HG02610 (cell line): ENCODE measurements at regions not wholly inside any gene's neighbourhood (a gene's known extent, or its start where the extent isn't known, plus 50 kb on each side); places are given as distances from the start of the nearest gene placed in this dataset.

Source experiments
- ATAC-seq: cut with Tn5 transposase; IDR thresholded peaks from one replicate; pipeline ENCODE4 v1.9.1; 2021; ENCODE audit warnings: mild to moderate bottlenecking, moderate library complexity; ENCODE audit not compliant: unreplicated experiment

DNA sequence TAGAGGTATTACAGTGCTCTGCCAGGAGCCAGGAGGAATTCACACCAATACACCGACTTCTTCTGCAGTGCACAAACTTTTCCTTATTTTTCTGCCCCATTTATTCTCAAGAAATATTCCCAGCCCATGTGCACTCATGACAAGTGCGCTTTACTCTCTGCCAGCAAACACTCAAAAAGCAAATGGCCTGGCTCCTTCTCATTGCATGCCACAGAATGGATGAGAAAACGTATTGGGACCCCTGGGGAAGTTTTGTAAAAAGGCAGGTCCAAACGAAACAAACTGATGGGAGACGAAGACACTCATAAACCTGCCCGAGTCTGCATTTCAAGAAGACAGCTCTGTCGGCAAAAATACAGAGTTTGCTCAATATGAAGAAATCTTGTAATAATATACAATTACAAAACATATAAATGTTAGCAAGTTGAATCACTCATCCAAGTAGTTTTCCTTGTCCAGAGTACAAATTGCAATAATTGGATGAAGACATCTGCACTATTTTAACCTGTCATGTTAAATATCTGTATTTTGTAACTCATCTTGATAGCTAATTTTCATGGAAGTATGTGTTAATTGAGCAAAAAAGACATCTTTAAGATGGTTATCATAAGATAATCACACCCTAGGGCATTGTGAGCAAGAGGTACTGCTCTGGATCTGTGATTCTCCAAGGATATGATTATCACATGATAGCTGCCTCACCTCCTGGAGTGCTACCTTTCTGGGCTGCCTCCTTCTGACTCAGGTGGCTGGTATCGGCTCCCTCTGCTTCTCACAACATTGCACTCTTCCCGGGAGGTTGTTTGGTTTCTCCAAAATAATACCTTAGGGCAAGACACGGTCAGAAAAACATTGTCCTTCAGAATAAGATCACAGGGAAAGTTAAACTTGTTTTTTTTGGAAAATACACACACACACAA, 260.8 kb upstream of the G2E3 start:
- ATAC-seq, result no peak

DNA sequence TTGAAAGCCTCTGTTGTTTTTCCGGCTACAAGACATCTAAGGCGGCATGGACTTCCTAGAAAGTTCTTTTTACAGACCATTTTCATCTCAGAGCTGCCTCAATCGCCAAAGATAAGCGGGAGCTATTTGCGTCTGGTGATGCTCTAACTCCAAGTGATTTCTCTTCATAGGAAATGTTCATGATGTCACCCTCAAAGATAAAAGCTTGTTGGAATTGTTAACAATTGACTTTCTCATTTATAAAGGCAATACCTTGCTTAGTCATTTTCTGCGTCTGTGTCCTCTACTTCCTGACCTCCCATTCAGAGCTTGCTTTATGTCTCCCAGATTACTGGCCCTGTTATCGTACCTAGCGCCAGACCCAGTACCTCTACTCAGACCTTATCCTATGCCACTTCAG, 259.0 kb upstream of the G2E3 start:
- ATAC-seq, result no peak

DNA sequence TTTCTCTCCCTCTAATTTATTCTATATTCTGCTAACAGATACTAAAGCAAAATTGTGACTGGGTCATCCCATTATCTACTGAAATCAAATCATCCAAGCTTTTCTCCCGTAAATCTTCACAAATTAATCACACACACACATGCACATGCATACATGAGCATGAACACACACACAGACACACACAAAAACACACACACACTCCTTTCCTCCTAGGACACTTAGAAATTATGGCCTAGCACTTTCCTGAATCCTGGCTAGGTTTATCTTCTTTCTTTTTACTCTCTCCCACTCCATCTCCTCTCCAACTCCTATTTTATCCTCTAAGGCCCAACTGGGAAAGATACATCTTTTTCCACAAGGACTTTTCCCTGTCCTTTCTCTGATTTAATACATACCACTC, 255.6 kb upstream of the G2E3 start:
- no peak for ATAC-seq

DNA sequence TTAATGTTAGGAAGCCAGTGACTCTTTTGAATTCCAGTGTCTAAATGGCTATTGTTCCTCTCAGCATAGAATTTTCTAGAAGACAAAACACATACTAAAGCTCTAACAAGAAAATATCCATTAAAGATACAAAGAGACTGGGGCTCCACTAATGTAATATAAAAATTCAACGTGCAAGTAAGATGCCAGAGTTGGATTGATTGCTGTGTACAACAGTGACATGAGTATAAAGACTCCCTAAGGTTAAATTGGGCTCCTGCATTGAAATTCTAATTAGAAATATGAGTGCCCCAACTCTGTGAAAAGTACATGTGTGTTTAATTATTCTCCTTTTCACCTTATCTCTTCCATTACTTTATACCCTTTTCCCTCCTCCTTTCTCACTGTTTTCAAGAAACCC, 253.6 kb upstream of the G2E3 start:
- ATAC-seq, result no peak

DNA sequence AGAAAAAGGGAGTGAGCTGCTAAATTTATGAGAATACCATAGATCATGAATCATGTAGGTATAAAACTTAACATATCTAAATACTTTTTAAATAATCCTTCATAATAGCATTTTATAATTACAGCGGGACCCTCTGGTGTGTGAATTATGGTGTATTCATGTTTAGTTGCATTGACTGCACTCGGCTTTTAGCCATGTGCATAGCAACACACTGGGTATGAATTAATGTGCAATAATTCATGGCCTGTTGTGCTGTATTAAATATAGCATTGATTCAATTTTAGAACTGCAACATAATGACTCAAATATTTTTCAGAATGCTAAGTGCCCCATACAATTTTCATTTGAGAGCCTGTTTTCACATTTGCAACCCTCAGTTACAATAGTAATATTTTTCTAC, 249.6 kb upstream of the G2E3 start:
- no peak for ATAC-seq

DNA sequence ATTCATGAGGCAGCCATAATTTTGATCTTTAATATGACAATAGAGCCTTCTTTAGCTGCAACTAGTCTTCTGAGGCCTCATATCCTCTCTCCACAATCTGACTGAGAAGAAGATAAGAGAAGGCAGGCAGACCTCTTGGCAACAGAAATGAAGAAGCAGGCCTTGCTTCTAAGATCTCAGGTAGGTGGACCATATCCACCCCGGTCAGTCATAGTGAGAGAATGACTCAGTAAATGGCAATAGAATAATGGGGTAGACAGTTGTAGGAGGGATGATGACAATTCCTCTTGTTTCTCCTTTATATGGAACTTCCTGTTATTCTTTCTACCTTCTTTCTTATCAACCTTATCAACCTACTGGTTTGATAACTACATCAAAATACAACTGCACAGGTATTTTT, 246.7 kb upstream of the G2E3 start:
- ATAC-seq, result peak; percentile 93

DNA sequence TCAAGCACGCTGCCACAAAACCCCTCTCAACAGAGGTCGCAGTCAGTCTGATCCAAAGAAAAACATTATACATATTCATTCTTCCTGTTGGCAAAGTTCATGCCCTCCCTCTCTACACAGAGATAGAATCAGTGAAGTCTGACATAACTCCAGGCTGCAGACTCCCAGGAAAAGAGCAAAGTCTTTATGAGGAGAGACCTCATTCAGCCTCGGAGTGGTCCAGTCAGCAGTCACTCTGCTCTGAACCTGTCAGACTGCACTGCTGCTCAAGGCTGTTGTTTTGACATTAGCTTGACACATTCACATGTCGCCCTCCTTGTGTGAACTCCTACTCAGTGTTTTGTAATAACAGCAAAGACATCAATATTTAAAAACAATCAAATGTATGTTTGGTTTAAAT, 241.2 kb upstream of the G2E3 start:
- no peak for ATAC-seq

DNA sequence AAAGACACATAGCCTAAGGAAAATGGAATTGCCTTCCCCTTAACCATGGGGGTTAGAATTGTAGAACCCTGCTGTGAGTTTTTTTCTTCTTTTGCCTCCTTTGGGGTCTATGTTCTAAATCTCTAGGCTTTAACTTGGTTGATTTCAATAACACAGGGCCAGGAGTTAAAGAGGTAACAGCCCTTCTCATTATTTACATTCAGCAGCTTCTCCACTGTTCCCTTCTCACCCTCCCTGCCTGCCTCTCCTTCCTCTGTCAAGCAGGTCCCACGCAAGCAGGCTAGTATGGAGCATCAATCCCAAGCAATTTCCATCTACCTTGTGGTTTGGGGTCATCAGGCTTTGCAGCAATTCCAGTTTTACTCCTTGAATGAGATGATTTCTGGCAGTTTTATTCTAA, 236.1 kb upstream of the G2E3 start:
- no peak for ATAC-seq

DNA sequence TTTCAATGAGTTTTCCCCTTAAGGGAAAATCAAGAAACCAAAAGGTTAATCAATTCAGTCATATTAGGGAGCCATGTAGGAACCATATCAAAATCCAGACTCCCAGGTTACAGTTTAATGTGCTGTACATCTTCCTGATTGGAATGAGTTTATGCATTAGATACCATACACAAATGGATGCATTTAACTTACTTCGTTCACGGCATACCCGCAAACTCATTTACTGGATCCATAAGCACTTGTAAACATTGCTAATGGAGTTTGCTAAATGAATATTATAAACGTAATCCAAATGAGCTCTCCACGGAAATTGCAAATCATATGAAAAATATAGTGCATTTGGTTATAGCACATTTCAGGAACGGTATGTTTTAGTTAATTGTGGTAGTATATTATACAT, 228.9 kb upstream of the G2E3 start:
- no peak for ATAC-seq

DNA sequence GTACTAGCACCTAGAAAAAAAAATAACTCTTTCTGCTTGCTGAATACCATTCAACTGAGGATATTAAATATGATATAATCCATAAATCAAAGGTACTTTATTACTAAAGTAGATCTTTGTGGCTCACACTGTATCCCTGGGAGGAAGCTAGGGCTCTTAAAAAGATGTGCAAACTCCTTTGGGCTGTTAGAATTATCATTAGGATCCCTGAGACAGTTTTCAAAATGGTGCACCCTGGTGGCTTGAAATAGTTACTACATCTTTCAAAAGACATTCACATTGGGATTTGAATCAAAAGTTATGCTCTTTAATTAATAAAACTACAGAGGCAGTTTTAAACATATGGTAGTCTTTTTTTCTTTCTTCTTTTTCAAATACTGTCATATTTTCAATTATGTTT, 228.5 kb upstream of the G2E3 start:
- no peak for ATAC-seq

DNA sequence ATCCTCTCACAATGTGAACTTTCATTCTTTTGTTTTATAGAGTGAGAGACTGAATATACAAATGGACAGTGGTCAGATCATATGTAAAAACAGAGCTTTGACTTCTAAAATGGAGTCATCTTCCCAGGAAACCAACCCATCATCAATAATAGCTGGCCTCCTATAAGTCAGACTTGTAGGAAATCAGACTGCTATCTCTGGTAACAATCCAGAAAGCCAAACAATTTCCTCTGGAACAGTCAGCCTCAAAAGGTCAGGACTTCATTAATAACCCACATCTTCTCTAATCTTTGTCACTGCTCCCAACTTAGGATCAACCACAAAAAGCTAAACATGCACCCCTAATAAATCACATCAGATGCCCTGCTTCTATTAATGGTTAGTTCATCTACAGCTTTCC, 227.9 kb upstream of the G2E3 start:
- no peak for ATAC-seq

DNA sequence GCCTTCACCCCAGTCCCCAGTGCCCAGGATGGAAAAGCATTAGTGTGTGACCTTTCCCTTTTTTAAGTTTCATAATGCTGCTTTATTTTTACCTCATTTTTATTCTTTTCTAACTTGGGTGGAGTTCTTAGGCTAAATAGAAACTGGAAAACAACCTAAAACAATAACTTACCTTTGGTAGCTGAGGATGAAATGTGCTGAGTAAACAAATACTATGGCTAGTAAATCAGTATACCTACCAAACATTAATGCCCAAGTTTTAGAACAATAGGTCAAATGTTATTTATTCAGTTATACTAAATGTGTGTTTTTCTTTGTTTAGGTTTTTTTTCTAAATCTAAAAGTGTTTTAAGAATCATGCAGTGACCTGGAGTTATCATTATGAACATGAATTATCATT, 226.6 kb upstream of the G2E3 start:
- ATAC-seq, result no peak

DNA sequence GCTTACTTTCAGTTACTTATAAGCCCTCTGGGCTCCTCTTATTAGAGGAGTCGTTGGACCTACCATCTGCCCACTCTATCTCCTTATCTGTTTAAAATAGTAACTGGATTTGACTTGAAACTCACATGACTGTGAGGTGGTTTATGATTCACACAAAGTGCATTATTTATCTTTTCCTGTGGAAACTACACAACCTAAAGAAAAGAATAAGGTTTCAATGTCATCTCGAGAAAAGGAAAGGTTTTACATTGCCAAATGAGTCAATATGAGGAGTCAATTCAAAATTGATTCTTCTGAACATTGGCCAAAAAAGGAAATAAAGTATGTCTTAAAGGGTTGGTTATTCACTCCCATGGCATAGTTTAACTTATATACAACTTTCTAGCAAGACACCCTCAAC, 225.0 kb upstream of the G2E3 start:
- peak; percentile 57 for ATAC-seq

DNA sequence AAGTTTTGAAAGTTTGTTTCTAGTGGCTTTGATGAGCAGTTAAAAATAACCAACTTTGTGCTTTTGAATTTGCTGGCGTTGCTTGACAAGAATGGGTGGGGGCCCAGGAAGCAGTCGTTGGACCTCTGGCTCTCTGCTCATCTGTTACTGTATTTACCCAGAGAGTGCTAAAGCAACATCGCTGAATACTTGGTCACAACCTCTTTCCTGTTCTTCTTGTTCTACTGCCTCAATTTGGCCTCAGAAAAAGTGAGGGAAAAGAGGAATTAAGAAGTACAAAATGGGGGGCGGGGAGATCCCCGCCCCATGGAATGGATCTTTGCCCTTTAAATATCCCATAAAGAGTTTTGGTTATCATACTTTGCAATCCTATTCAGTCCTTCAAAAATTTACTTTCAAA, 221.5 kb upstream of the G2E3 start:
- ATAC-seq, result no peak

DNA sequence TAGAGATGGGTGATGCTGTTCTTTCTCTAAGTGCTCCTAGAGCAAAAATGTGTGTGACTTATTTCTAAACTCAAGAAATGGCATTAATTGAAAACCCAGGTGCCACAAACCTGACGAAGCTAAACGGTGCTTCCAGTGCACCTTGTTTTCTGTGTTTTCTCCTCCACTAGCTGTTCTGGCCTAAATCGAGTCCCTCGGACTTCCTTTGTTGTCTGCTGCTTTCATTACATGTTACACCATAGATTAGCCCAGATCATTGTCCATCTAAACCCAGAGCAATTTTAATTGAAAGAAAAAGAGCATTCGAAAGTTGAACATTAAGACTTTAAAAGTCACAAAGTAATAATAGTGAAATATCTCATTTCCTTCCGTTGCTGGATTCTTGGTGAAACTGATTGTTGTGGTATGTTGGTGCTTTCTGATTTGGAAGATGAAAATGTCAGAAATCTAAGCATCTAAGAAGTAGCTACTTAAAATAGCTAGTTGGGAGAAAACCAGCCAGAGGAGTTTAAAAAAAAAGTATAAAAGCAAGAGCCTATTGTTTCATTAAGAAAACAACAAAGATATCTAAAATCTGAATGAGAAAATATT, 219.6 kb upstream of the G2E3 start:
- no peak for ATAC-seq

DNA sequence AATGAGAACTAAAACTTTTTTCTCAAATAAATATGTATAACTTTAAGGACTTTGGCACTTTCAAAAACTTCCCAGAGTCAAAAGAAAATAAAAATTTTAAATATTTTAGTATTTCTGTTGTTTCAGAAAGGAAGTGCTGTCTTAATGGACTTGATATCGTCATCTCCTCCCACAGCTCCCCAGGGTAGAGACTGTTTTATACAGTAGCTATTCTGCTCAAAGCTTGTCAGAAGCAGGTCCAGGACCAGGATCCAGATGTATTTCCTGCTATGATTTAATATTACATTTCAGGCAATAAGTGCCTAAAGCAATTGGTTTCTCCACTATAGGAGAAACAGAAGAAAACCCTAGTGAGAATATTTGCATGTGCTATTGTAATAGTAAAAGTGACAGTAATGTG, 218.5 kb upstream of the G2E3 start:
- ATAC-seq, result no peak

DNA sequence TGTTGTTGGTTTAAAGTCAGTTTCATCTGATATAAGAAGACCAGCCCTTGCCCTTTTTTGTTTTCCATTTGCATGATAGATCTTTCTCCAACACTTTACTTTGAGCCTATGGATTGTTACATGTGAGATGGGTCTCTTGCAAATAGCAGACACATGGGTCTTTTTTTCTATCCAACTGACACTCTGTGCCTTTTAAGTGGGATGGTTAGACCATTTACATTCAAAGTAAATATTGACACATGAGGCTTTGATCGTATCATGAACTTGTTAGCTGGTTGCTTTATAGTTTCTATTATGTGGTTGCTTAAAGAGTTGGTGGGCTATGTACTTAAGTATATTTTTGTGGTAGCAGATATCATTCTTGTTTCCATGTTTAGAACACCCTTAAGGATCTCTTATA, 213.4 kb upstream of the G2E3 start:
- no peak for ATAC-seq

DNA sequence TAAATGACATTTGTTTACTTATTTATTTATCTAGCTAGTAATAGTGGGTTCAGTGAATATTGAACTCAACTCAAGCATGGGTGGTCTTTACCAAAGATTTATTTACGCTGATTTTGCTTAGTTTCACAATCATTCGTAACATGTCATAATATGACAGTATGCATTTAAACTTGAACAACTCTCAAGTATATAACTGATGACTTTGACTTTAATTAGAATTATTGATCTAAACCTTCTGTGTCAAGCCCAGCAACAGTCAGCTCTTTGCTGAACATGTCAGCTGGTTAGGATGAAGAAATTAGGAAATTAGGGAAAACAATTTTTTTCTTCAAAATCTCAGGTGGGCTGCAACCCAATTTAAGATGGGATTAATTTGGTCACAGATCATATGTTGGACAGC, 210.5 kb upstream of the G2E3 start:
- no peak for ATAC-seq

DNA sequence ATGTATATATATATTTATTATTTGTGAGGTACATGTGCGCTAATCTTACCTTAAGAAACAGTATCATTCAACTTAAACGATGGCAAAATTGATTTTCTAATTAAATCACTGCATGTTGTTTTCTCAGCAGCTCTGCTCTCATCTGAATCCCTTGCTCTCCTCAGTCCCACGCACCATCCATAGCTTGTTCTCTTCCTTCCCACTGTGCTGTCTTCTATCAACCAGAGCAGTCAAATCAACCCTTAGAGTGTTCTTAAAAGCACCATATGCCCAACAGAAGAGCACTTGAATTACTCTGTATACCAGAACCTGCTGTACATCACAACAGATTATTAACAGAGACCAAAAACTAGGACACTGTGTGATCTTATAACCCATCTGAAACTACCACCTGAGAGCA, 209.4 kb upstream of the G2E3 start:
- no peak for ATAC-seq

DNA sequence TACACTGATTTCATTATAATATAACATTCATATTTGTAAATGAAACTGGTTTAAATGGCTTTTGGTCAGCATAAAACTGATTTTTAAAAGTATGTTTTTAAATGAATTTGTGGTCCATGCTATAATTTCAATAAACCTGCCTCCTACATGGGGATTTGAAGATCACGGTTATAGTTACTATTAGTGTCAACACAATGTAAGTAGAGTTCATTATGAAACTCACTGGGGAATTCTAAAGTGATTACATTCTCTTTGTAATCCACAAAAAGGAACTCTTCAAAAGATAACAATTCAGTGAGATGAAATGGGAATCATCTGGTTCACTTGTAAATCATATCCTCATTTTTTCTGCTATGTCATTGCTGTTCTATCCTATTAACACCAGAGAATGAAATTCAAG, 204.5 kb upstream of the G2E3 start:
- ATAC-seq, result peak; percentile 39

DNA sequence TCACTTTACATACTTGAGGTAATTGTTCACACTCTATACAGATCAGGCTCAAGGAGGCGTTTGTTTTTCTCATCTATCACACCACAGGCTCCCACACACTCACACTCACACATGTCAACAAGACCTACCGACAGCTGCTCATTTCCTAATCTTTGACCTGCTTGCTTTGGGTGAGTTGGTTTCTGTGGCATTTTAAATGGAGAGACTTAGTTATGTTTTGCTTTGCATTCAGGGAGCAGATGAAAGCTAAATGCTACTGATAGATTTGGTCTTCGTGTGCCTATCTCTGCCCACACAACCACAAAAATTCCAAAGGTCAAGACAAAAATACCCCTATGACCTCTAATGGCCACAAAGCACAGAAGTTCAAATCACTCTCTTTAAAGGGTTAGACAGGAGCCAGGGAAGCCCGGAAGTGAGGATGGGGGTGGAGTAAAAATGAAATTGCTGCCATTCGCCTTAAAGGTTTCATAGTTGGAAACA, 203.5 kb upstream of the G2E3 start:
- ATAC-seq, result peak; percentile 70

DNA sequence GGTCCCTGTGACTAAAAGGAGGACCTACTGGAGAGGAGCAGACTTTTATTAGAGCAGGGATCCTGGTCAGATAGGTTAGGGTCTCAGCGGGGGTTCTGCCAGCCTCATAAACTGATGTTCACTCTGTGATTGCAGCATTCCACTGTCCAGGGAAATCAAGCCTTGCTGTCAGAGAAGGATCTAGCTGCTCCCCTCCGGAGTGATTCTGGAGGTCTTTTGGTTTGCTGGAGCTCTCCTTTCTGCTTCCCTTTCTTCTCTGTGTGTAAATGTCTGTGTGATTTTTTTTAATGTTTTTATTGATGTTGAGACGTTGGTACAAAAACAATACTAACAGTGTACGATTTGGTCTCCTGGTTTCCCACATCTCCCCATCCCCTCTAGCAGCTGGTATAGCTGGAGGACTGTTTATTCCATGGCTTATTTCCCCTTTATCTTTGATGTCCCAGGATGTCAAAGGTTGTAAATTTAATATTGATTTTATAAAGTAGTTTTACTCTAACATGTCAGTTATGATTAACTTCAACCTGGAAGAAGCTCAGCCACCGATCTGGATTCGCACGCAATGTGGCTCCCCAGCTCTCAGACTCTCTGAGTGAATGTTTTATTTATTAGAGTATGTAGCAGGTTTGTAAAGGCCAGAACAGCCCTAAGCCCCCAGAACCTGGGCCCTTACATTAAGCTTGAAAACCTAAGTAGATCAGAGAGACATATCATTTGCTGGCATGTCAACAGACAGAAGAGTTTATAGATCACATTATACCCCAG, 202.3 kb upstream of the G2E3 start:
- no peak for ATAC-seq
